NCI-H2107 treated with DMSO at 0.1 percent for 48 hours (cell line): ENCODE measurements at regions not wholly inside any gene's neighbourhood (a gene's known extent, or its start where the extent isn't known, plus 50 kb on each side); places are given as distances from the start of the nearest gene placed in this dataset.

Experiments used
- DNase-seq: peaks from one replicate; lab custom pipeline; 2025; ENCODE audit not compliant: unreplicated experiment; lab: John Stamatoyannopoulos, UW

DNA sequence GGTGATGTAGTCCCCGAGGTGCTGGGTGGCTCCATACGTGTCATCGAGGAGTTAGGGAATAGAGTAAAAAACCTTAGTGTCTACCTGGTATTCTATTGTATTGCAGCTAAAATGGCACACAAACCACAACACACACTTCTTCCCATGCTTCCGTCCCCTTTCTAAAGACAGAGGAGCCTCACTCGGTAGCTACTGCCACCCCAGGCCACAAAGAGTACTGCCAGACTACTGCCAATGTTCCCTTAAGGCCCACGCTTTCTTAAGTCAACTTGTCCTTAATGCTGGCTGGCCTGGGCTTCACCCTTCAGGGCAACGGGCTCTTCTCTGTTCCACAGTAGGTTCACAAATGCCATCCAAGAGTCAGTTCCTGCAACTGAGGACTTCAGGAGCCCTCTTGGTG lies 673.0 kb downstream of the ELAVL2 start:
- no peak for DNase-seq

DNA sequence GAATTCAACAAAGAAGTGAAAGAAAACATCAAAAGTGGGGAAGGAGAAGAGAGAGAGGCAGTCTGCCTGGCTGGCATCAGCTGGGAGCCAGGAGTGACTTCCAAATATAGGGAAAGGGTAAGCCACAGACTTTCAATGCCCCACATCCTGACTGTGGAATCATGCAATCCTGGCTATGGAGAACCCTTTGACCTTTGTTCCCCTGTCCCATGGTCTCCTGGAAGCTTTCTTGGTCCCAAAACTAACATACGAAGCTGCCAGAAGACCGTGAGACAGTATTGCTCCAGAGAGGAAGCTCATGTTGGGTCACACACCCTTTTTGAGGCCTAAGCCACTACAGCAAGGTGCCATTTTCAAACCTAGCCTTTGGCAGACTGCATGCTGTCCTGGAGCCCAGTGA lies 665.5 kb downstream of the ELAVL2 start:
- no peak for DNase-seq

DNA sequence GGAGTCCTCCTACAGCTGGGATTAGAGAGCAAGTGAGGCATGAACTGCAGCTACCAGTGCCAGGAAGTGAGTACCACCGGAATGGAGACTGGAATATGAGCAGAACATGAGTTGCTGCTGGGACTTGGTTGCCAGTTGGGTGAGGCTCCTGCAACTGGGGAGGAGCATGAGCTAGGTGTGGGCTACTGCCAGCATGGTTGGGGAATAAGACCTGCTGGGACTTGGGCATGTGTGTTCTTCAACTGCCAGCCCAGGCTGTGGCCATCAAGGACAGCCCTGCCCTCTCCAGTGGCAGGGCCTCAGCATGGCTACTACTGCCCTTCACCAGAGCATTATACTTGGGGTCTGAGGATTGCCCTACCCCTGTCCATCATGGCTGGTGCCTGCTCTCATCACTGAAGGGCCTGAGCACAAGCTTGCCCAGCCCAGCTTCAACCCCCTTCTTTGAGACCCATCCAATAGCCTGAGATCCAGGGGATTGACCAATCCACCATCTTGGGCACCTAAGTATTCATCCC lies 665.0 kb downstream of the ELAVL2 start:
- no peak for DNase-seq

DNA sequence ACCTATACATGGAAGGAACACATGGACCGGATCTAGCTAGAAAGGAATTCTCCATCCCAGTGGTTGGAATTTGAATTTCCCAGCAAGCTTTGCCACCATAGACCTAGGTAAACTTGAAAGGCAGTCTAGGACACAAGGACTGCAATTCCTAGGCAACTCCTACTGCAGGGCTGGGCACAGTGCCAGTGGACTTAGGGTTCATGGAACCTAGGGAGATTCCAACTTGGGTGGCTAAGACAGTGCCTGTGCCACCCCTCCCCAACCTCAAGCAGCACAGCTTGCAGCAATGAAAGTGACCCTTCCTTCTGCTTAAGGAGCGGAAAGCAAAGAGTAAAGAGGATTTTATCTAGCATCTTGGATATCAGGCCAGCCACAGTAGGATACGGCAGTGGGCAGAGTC lies 663.3 kb downstream of the ELAVL2 start:
- DNase-seq: no peak

DNA sequence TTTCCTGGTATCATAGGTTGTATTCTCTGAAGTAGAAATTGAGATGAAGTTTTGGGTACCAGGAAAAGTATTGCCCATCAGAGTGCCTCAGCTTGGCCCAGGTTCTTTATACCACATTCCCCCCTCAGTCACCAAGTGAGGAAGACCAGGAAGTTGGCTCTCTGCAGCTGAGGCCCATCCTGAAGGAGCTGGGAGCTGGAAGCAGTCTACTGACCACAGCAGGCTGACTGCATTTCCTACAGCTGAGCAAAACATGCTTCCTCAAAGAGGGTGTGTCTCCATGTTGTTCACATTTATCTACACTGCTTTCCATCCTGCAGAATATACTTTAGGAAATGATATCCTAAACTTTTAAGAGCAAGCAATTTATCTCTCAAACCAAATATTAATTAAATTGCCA lies 654.6 kb downstream of the ELAVL2 start:
- no peak for DNase-seq

DNA sequence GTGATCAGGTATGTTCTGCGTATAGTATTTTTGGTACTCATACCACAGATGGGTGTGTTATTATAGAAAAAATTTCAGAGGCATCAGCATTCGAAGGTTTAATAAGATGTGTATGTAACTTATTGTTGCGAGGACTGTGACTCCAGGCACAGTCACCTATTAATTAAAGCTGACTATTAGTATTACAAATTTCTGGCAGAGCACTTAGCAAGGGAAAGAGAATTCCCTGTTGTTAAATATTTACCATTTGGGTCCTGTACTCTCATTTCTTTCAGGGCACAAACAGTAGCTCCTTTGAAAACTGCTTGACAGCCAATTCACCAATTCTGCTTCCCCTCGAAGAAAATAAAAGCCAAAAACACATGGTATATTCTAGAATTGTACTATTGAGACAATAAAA lies 653.8 kb downstream of the ELAVL2 start:
- no peak for DNase-seq

DNA sequence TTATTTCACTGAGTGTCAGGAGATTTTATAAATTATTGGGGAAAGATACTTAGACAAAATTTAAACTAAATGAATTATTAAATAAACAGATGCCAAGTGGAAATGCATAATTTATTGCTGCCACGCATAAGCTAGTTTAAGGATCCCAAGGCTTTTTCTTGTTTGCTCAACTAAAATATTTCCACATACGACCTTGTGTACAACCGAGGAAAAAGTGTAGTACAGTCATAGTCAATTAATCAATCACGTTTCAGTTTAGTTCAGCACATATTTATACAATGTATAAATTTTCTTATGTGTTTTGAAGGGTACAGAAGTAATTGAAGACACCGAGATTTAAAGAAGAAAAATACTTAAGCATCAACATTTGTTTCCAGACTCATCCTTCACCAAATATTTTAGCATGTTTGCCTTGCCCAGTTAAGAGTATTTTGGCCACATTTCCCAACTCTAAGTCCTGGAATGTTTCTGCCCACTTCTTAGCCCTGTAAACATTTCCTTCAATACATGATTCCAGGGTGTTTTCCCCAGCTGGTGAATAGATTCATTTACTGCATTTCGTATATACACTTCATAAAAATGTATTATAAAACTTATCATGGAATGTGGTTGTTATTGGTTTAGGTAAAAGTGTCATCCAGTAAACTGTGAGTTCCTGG lies 652.9 kb downstream of the ELAVL2 start:
- no peak for DNase-seq

DNA sequence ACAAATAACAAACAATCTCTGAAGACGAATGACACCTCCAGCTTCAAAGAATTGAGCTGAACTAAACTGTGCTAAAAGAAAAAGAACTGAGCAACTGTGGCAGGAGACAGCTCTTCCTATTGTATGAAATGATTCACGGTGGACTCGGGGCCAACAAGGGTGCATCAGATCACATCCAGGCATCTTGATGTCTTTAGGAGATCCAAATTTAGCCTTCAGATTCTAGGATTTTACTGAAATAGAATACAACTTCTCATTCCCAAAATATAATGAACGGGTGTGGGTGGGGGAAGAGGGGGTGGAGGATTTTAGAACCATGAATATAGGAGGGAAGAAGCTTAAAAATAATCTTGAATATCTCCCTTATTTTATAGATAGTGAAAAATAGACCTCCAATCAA lies 631.8 kb downstream of the ELAVL2 start:
- DNase-seq: no peak

DNA sequence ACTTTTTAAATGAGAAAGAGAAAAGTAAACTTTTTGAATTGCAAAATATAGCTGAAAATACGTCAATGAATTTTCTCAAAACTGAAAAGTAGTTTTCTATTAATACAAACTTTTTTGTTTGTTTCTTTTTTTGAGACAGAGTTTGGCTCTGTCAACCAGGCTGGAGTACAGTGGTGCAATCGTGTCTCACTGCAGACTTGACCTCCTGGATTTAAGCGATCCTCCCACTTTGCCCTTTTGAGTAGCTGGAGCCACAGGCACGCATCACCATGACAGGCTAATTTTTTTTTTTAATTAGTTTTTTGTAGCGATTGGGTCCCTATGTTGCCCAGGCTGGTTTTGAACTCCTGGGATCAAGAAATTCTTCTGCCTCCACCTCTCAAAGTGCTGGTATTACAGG lies 610.4 kb downstream of the ELAVL2 start:
- no peak for DNase-seq

DNA sequence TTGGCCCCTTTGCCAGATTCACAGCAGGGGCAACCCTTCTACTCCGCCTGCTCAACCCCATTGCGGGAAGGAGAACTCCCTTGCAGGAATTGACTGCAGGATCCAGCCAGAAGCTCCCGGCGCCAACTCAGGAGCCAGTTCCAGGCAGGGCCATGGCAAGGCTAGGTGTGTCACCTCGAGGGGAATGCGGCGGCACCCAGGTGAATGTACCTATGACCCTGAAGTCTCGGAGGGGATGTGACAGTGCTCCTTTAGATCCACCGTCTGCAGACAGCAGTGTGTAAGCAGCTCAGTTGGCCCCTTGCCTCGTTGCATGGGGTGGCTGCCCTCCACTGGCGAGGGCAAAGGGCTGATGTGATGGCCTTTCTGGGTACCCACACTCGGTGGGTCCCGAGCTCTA lies 606.6 kb downstream of the ELAVL2 start:
- DNase-seq: no peak

DNA sequence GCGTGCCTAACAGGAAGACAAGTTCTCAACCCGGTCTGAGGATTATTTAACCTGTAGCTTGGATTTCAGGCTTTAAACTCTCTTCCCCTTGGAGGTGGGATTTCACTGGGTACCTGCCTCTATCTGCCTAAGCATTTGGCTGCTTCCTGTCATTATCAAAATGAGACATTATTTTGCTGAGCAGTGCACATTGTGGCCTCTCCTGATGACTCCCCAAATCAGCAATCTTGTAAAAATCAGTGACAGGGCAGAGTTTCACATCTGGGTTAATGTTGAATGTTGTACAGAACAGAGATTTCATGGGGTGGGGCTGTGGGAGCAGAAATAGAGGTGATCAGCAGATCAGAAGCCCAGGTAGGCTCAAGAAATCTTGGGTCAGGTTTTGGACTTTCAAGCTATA lies 605.9 kb downstream of the ELAVL2 start:
- DNase-seq: no peak

DNA sequence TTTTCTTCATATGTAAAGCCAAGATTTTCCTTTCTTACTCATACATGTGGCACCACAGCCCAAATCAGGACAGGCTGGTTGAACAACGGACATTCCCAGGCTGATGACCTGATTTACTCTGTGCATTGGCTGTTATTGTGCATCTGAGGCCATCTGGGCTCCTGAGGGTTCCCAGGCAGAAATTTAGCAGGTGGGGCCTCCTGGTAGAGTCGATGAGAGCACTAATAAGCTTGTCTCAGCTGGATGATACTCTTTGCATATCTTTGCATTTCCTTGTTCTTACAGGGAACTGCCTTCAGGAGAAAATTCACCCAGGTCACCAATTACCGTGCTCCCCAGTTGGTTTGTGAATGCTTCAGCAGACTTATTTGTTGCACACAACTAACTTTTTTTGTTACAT lies 605.1 kb downstream of the ELAVL2 start:
- no peak for DNase-seq

DNA sequence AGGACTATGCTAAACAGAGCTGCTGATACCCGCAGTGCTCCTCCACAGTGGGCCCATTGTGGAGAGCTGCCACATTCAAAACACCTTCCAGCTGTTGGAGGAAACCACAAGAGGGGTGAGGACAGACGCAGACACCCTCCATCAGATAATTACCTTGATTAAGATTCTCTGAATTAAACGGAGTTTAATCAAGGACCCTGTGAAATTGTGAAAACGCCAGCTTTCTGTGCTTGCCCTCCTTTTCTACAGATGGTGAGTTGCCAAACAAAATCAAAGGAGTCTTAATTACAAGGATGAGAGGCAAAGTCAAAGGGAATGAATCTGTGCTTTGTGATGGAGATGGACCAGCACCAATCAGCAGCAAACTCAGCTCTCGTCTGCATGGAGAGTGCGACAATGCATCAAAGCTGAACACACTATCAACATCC lies 596.1 kb downstream of the ELAVL2 start:
- DNase-seq: no peak

DNA sequence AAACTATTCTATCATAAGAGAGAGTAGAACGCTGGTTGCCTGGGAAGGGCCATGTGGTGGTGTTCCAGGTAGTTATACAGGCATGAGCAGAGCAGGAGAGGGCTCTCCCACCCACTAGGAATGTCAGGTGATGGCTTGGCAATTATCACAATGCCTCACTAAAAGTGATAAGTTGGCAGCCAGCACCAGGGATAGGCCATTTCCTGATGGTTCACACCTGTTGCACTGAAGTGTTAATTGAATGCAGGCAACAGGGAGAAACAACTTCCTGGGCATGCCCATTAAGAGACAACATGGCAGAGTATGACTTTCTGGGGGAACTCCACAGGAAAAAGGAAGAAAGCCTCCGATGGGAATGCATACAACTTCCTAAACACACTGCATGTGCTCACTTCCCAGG lies 593.2 kb downstream of the ELAVL2 start:
- DNase-seq: no peak

DNA sequence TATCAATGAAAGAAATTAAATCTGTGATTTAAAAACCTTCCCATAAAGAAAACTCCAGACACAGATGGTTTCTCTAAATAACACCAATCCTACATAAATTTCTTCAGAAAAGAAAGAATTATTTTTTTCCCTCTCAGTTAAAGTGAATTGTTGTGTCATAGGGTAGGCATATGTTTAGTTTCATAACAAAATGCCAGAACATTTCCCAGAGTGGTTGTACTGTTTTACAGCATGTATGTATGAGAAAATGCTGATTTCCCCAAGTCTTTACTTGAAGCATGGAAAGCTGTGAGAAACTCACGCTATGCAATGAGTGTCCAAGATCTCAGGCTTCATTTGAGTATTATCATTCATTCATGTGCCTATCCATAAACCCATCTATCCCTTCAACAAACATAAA lies 582.5 kb downstream of the ELAVL2 start:
- DNase-seq: no peak

DNA sequence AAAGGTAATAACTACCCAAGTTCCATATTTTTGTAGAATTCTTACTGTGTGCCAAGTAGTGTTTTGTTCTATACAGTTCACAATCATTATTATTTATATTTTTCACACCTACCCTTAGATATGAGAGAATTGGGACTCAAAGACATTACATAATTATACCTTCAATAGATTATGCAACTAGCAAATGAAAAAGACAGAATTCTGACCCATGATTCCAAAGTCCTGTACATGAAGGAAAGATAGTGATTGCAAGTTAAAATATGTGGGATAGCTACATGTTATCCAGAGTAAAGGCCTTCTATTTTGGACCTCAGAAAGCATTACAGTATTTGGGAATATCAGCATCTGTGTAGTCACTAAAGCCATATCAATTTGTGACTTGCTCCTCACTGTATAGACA lies 581.0 kb downstream of the ELAVL2 start:
- DNase-seq: no peak

DNA sequence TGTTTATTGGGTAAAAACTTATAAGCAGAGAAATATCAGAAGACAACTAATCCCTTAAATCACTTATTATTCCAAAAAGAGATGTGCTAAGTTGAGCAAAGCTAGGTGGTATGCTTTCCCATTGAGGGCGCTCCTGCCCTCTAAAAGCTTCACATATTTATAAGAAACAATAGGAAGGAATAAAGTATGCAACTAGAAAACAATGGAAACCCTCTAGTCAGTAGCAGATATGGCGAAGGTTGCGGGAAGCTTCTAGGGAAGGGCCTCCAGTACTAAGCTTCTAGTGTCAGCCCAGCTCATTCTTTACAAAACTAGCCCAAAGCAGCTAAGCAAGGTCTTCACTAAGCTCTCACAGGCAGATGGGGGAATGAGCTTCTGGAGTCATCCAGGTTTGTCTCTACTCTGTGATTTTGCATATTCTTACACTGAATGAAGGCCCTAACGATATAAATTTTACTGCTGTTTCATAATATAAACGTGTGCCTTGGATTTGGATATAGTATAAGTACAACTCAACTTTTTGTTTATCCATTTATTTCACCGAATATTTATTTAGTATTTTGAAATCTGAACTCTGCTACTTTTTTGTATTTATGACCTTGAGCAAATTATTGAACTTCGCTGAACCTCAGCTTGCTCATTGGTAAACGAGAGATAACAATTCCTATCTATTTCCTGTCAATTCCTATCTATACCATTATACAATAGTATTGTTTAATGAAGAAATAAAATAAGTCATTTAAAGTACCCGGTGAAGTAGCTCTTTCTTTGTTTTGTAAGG lies 571.4 kb downstream of the ELAVL2 start:
- DNase-seq: no peak

DNA sequence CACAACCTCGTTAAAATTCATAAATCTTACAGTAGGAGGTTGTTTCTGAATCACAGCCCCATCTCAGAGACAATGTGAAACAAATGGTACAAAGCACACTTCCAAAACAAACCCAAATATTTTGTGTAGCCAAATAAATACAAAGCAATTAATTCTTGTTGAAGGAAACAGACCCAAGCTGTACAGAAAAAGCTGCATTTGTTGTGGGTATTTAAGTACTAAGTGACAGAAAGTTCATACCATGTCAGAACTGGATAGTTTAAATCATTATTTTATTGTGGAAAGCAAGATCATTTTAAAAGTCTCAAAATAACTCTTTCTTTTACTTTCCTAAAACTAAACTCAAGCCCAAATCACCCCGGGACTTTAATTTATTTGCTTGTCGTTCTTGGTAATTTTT lies 570.7 kb downstream of the ELAVL2 start:
- no peak for DNase-seq

DNA sequence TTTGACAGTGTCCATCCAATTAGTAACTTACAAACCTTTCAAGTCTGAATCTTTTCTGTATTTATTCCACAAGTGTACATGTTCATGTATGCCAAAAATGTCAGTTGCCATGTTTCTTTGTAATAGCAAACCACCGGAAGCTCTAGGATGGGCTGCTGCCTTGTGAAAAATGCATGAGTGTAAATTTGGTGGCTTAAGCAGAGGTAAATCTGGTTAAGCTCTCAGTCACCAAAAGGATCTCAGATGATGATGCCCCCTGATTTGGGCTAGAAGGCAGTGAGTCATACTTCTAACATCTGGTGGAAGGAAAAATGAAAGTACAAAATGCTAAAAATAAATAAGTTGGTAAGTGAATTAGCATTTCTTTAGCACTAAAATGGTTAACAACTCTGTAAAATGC lies 567.5 kb downstream of the ELAVL2 start:
- no peak for DNase-seq

DNA sequence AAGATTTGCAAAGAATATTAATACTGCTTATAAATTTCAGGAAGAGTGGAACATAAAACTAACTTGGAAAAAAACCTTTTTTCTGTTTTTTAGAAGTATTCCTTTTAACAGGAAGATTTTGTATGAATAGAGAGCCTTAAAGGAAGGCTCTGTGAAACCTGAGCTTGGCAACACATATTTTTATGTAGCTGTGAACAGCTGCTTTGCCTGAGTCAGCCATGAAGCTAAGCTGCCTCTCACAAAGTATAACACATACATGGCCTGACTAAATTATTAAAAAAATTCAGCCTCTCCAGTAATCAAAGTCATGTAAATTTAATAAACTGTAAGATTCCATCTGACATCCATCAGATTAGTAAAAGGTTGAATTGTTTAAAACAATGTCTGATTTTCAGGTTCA lies 547.5 kb downstream of the ELAVL2 start:
- no peak for DNase-seq

DNA sequence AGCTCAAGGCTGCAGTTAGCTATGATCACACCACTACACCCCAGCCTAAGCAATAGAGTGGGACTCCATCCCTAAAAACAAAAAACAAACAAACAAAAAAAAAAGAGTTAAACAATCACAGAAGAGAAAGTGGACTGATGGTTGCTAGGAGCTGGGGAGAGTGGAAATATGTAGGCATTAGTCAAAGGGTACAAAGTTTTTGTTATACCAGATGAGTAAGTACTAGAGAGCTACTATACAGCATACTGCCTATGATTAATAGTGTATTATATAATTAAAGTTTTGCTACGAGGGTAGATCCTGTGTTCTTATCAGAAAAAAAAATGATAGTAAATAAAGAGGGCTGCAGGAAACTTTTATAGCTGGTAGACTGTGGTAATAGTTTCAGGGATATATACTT lies 538.6 kb downstream of the ELAVL2 start:
- DNase-seq: no peak

DNA sequence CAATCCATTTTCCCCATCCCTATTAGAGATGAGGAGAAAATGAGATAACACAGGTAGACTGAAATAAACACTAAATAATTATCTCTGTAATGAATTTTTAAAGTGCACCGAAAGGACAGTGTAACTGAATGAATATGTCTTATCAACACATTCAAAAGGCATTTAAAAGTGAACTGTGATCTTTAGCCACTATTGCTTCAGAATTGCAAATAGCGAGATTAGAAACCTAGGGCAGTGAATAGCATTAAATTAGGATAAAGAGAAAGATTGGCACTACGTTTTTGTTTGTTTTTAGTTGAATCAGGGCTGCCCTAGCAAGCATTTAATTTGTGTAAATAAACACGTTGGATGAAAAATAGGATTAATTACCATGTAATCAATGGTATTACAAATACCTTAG lies 537.5 kb downstream of the ELAVL2 start:
- DNase-seq: no peak

DNA sequence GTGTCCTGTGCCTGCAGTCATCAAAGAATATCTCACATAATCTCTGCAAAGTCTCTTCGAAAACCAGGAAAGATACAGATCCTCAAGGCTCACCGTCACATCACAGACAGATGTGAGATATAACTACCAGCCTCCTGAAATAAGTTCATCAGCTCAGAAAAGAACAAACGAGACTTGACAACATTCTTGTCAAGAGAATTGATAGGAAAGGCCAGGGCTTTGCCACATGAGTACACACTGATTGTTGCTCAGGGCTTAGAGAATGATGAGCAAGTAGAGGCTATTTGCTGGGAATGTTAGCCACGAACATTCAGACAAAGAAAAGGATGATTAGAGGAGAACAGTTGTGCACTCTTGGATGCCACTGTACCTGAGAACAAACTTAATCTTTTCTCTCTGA lies 535.1 kb downstream of the ELAVL2 start:
- no peak for DNase-seq
